ENCODE measurements at regions not wholly inside any gene's neighbourhood (a gene's known extent, or its start where the extent isn't known, plus 50 kb on each side); places are given as distances from the start of the nearest gene placed in this dataset.
"Not testable (repeated sequence)": the region's sequence is repeated elsewhere in the genome, so short reads cannot be mapped to it uniquely, and the experiment has no call there.

DNA sequence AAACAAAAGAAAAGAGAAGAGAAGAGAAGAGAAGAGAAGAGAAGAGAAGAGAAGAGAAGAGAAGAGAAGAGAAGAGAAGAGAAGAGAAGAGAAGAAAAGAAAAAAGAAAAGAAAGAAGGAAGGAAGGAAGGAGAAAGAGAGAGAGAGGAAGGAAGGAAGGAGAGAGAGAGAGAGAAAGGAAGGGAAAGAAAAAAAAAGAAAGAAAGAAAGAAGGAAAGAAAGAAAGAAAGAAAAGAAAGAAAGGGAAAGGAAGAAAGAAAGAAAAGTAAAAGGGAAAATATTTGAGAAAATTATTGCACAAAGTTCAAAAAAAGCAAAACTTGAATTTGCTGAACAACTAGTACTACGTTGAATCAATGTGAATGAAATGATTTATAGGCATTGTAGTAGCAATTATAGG lies 237.7 kb downstream of the RND3 start:
- not testable (repeated sequence) for TF ChIP-seq ZC3H10 (CRISPR knock-in tag; IDR thresholded peaks at IDR 0.05); ZNF565 (CRISPR knock-in tag; conservative IDR thresholded peaks at IDR 0.05; ENCODE audit: low read depth); OSR1 (CRISPR knock-in tag; IDR thresholded peaks at IDR 0.05); ARNTL (CRISPR knock-in tag; IDR thresholded peaks at IDR 0.05; ENCODE audit: borderline replicate concordance, low read depth); ZFP30 (CRISPR knock-in tag; IDR thresholded peaks at IDR 0.05); TCF4 (CRISPR knock-in tag; IDR thresholded peaks at IDR 0.05; ENCODE audit: borderline replicate concordance); ZFP3 (CRISPR knock-in tag; IDR thresholded peaks at IDR 0.05); TOX (CRISPR knock-in tag; IDR thresholded peaks at IDR 0.05; ENCODE audit: borderline replicate concordance); ZNF70 (CRISPR knock-in tag; IDR thresholded peaks at IDR 0.05); BACH2 (CRISPR knock-in tag; IDR thresholded peaks at IDR 0.05; ENCODE audit: borderline replicate concordance)
- TF ChIP-seq, protein P1, sequence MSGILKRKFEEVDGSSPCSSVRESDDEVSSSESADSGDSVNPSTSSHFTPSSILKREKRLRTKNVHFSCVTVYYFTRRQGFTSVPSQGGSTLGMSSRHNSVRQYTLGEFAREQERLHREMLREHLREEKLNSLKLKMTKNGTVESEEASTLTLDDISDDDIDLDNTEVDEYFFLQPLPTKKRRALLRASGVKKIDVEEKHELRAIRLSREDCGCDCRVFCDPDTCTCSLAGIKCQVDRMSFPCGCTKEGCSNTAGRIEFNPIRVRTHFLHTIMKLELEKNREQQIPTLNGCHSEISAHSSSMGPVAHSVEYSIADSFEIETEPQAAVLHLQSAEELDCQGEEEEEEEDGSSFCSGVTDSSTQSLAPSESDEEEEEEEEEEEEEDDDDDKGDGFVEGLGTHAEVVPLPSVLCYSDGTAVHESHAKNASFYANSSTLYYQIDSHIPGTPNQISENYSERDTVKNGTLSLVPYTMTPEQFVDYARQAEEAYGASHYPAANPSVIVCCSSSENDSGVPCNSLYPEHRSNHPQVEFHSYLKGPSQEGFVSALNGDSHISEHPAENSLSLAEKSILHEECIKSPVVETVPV (CRISPR knock-in tag; IDR thresholded peaks at IDR 0.05) = not testable (repeated sequence)
- TF ChIP-seq, protein P2, sequence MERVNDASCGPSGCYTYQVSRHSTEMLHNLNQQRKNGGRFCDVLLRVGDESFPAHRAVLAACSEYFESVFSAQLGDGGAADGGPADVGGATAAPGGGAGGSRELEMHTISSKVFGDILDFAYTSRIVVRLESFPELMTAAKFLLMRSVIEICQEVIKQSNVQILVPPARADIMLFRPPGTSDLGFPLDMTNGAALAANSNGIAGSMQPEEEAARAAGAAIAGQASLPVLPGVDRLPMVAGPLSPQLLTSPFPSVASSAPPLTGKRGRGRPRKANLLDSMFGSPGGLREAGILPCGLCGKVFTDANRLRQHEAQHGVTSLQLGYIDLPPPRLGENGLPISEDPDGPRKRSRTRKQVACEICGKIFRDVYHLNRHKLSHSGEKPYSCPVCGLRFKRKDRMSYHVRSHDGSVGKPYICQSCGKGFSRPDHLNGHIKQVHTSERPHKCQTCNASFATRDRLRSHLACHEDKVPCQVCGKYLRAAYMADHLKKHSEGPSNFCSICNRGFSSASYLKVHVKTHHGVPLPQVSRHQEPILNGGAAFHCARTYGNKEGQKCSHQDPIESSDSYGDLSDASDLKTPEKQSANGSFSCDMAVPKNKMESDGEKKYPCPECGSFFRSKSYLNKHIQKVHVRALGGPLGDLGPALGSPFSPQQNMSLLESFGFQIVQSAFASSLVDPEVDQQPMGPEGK (CRISPR knock-in tag; IDR thresholded peaks at IDR 0.05; ENCODE audit: borderline replicate concordance) = not testable (repeated sequence)

Data from SK-N-SH treated with all-trans-retinoic acid at 6 μM for 48 hours (cell line).